ENCODE measurements at regions not wholly inside any gene's neighbourhood (a gene's known extent, or its start where the extent isn't known, plus 50 kb on each side); places are given as distances from the start of the nearest gene placed in this dataset.

GRCh38 chr6:6969761-6970223 lies 138.0 kb upstream of the RREB1 start:
- DNase-seq (ENCODE audit: low read depth) = no peak
- no peak for TF ChIP-seq CTCF (IDR thresholded peaks at IDR 0.05; ENCODE audit: low read depth, low read length, missing control alignments)
- H3K4me3 ChIP-seq (ENCODE audit: low read depth, low read length) = no peak overlapping the region

- TF ChIP-seq CTCF (IDR thresholded peaks at IDR 0.05; ENCODE audit: low read depth, low read length, missing control alignments) = no peak
- DNase-seq (ENCODE audit: low read depth) = no peak
- no peak overlapping the region for H3K4me3 ChIP-seq (ENCODE audit: low read depth, low read length)
Measured at GRCh38 chr6:6970851-6971250, 136.9 kb upstream of the RREB1 start.

GRCh38 chr6:6971369-6971768 lies 136.4 kb upstream of the RREB1 start:
- no peak overlapping the region for H3K4me3 ChIP-seq (ENCODE audit: low read depth, low read length)
- TF ChIP-seq CTCF (IDR thresholded peaks at IDR 0.05; ENCODE audit: low read depth, low read length, missing control alignments) = no peak
- no peak for DNase-seq (ENCODE audit: low read depth)

GRCh38 chr6:6972456-6972855 lies 135.3 kb upstream of the RREB1 start:
- DNase-seq (ENCODE audit: low read depth) = no peak
- TF ChIP-seq CTCF (IDR thresholded peaks at IDR 0.05; ENCODE audit: low read depth, low read length, missing control alignments) = no peak

GRCh38 chr6:6973721-6974120 lies 134.0 kb upstream of the RREB1 start:
- H3K4me3 ChIP-seq (ENCODE audit: low read depth, low read length) = no peak overlapping the region
- DNase-seq (ENCODE audit: low read depth) = no peak
- TF ChIP-seq CTCF (IDR thresholded peaks at IDR 0.05; ENCODE audit: low read depth, low read length, missing control alignments) = no peak

More at GRCh38 chr6:6972456-6972855, 135.3 kb upstream of the RREB1 start:
- H3K4me3 ChIP-seq (ENCODE audit: low read depth, low read length) = no peak overlapping the region

GRCh38 chr6:6975459-6976111 lies 132.2 kb upstream of the RREB1 start:
- TF ChIP-seq CTCF (IDR thresholded peaks at IDR 0.05; ENCODE audit: low read depth, low read length, missing control alignments) = no peak

GRCh38 chr6:6976193-6976592 lies 131.6 kb upstream of the RREB1 start:
- DNase-seq (ENCODE audit: low read depth) = no peak
- H3K4me3 ChIP-seq (ENCODE audit: low read depth, low read length) = no peak overlapping the region
- no peak for TF ChIP-seq CTCF (IDR thresholded peaks at IDR 0.05; ENCODE audit: low read depth, low read length, missing control alignments)

More at GRCh38 chr6:6975459-6976111, 132.2 kb upstream of the RREB1 start:
- H3K4me3 ChIP-seq (ENCODE audit: low read depth, low read length) = no peak overlapping the region
- DNase-seq (ENCODE audit: low read depth) = no peak
